Mesodermal cell (in vitro differentiated cells): ENCODE measurements at regions not wholly inside any gene's neighbourhood (a gene's known extent, or its start where the extent isn't known, plus 50 kb on each side); places are given as distances from the start of the nearest gene placed in this dataset.

Source experiments
- H3K27ac ChIP-seq: 2 replicates; pipeline ENCODE4 v1.7.0; 2013; ENCODE audit warnings: mild to moderate bottlenecking, low read depth, low read length, moderate library complexity; ENCODE audit not compliant: severe bottlenecking
- H3K36me3 ChIP-seq: 2 replicates; pipeline ENCODE4 v1.7.1; 2013; ENCODE audit warnings: mild to moderate bottlenecking, low read length, moderate library complexity; ENCODE audit not compliant: control insufficient read depth, insufficient read depth
- H3K4me1 ChIP-seq: one replicate; pipeline ENCODE4 v1.7.1; 2013; ENCODE audit warnings: mild to moderate bottlenecking, low read length; ENCODE audit not compliant: insufficient read depth, control insufficient read depth, poor library complexity, severe bottlenecking
- H3K4me3 ChIP-seq: 2 replicates; pipeline ENCODE4 v1.7.0; 2013; ENCODE audit warnings: low read length, control low read depth, mild to moderate bottlenecking; ENCODE audit not compliant: insufficient read depth, poor library complexity, severe bottlenecking; ENCODE audit errors: extremely low read depth
- H3K9me3 ChIP-seq: 2 replicates; pipeline ENCODE4 v1.7.1; 2013; ENCODE audit warnings: mild to moderate bottlenecking, low read length, moderate library complexity; ENCODE audit not compliant: control insufficient read depth
- WGBS, 2 experiments: methylation state at CpG; one replicate each; pipeline ENCODE4 v1.1.5; 2013; ENCODE audit warnings: missing lambda C conversion rate in 2 of 2; ENCODE audit not compliant: insufficient coverage in 2 of 2; 5-methylcytosine and 5-hydroxymethylcytosine counted together

DNA sequence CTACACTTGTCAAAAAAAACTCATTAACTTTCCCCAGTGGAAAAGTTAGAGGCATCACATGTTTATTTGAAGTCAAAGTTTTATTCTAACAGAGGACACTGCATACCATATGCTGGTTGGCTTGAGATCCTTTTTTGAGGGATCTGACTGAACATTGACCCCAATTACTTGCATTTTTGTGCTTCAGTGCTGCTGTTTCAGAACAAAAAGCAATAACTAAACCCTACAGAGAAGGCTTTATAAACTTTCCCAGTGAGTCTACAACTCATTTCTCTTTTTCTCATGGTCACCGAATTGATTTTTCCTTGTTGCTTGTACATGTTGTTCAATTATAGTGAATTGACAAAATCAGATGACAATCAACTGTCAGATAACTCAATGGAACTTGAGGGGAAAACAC, 69.3 kb upstream of the PHYHIPL start:
- WGBS, 2 experiments: no CpG with 5 or more reads among the region's 1 CpG
- Histone ChIP-seq H3K36me3 (no peaks in the 10 kb centered on the region), H3K27ac (no peak overlapping the region), H3K4me1 (no peaks in the 10 kb centered on the region), H3K4me3 (no peak overlapping the region), H3K9me3 (no peaks in the 10 kb centered on the region)

- Histone ChIP-seq H3K36me3 (no peaks in the 10 kb centered on the region), H3K27ac (no peak overlapping the region), H3K4me3 (no peak overlapping the region), H3K4me1 (no peaks in the 10 kb centered on the region), H3K9me3 (no peaks in the 10 kb centered on the region)
- WGBS, 2 experiments: no CpG with 5 or more reads among the region's 1 CpG
Measured at GRCh38 chr10:59108296-59108870, 68.1 kb upstream of the PHYHIPL start.

- Histone ChIP-seq H3K27ac (no peak overlapping the region), H3K4me3 (no peak overlapping the region), H3K36me3 (no peaks in the 10 kb centered on the region), H3K9me3 (no peaks in the 10 kb centered on the region), H3K4me1 (no peaks in the 10 kb centered on the region)
- WGBS, 2 experiments: no CpG with 5 or more reads among the region's 1 CpG
Measured at GRCh38 chr10:59108886-59109288, 67.6 kb upstream of the PHYHIPL start.

- no CpG with 5 or more reads among the region's 2 CpGs for WGBS, 2 experiments
- no peaks in the 10 kb centered on the region for H3K4me1 ChIP-seq
- H3K4me3 ChIP-seq: no peak overlapping the region
- H3K36me3 ChIP-seq: no peaks in the 10 kb centered on the region
- H3K9me3 ChIP-seq: no peaks in the 10 kb centered on the region
- no peak overlapping the region for H3K27ac ChIP-seq
Measured at GRCh38 chr10:59109826-59110225, 66.6 kb upstream of the PHYHIPL start.

- no peaks in the 10 kb centered on the region for H3K36me3 ChIP-seq
- no peaks in the 10 kb centered on the region for H3K9me3 ChIP-seq
- 83 to 100% methylated on average over 1 of the region's 3 CpGs for WGBS, 2 experiments
- H3K4me1 ChIP-seq: no peaks in the 10 kb centered on the region
- H3K4me3 ChIP-seq: no peak overlapping the region
- H3K27ac ChIP-seq: no peak overlapping the region
Measured at GRCh38 chr10:59124187-59124586, 52.3 kb upstream of the PHYHIPL start.

DNA sequence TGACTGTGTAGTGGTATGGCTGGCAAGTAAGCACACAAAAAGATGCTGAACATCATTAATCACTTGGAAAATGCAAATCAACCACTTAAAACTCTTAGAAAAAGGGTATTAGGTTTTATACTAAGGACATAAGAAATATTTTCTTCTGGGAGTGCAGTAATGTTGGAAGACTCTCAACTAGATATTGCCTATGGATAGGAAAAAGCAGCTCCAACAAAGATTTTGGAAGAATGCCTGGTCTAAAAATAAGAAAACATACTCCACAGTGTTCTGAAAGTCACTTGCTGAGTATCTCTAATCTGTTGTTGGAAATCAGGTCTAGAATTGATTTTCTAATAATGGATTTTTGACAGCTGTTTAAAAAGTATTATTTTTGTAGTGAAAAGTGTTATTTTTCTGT, 50.8 kb upstream of the PHYHIPL start:
- Histone ChIP-seq H3K36me3 (no peaks in the 10 kb centered on the region), H3K27ac (no peak overlapping the region)

DNA sequence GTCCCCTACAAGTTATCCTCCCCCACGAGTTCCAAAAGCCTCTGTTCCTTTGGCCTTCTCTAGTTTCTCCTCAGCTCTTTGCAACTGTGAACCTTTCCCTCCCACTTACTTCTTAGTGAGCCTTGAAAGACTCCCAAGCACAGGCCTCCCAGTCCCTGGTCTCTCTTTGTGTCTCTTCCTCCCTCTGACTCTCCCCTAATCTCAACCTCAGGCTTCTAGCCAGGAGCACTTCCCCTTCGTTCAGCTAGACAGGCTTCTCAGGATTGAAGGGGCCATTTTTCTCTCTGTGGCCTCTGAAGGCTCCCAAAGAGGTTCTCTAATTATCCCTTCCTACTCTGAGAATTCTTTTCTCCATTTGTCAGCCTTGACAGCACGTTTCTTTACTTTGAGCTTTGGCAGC, 50.2 kb upstream of the PHYHIPL start:
- 61 to 68% methylated on average over 3 of the region's 3 CpGs for WGBS, 2 experiments
- Histone ChIP-seq H3K4me3 (no peak overlapping the region), H3K36me3 (no peaks in the 10 kb centered on the region), H3K27ac (no peak overlapping the region), H3K9me3 (no peaks in the 10 kb centered on the region), H3K4me1 (no peaks in the 10 kb centered on the region)

More for the DNA sequence above, 50.8 kb upstream of the PHYHIPL start:
- Histone ChIP-seq H3K4me1 (no peaks in the 10 kb centered on the region), H3K9me3 (no peaks in the 10 kb centered on the region), H3K4me3 (no peak overlapping the region)
